Stimulated activated CD4-positive, alpha-beta T cell treated with anti-CD3 and anti-CD28 coated beads, TNF-alpha, amount 100 ng/mL, for 1 hour (primary cell): ENCODE measurements at regions not wholly inside any gene's neighbourhood (a gene's known extent, or its start where the extent isn't known, plus 50 kb on each side); places are given as distances from the start of the nearest gene placed in this dataset.

ENCODE experiments used
- DNase-seq, 3 donors: peaks; one replicate each; pipeline ENCODE4 v3.0.0-alpha.2; 2020; ENCODE audit warnings: low read depth in 3 of 3, low spot score in 1 of 3

DNA sequence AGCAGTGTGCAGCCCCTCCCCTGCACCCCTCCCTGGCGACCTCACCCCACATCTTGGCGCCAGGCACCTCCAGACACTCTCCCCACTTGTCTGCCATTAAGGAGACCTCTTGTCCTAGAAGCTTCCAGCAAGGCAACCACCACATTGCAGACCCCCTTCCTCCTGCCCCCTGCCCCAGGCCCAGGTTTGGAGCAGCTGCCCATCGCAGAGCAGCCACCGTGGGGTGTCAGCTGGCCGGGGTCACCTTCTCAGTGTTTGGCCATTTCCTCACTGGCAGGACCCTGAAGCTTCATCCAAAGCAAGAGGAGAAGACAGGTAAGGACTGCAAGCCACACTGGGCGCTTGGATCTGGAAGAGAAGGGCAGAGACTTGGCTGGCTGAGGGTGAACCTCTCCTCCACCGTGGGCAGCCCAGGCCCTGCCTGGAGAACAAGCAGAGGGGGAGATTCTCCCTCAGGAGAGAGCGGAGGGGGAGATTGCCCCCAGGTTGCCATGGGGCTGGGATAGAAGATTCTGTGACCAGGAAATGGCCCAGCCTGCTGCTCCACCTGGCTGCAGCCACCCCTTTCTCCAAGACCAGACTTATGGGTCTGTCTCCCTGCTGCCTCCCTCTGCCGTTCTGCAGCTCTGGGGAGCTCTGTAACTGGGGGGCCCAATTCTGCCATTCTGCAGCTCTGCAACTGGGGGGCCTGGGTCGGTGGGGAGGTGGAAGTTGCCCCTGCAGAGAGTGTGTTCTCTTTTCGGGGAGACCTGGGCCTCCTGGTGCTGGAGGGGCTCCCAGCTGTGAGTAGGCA lies 72.9 kb upstream of the C14orf180 start:
- DNase-seq, result no peak

DNA sequence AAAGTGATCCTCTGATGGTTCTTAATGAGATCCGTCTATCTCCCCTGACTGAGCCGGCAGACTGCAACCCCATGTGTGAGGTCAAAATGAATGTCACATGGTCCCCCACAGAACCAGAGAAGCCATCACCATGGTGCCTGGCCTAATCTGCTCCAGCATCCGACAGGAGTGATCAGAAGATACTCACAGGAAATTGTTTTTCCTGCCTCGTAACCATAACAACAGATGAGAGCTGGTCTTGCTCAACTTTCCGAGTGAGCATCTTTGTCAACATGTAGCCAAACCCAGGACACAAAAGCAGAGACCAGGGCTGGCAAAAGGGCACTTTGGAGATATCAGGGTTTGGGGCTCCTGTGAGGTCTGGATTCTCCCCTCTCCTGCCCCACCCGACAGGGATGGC lies 72.1 kb upstream of the C14orf180 start:
- no peak for DNase-seq

- DNase-seq, result no peak
Measured at GRCh38 chr14:104509673-104510072, 69.9 kb upstream of the C14orf180 start.

- no peak for DNase-seq
Measured at GRCh38 chr14:104510216-104510615, 69.3 kb upstream of the C14orf180 start.

- DNase-seq, result no peak
Measured at GRCh38 chr14:104510794-104511611, 68.6 kb upstream of the C14orf180 start.

GRCh38 chr14:104512061-104512460 lies 67.5 kb upstream of the C14orf180 start:
- DNase-seq, result no peak

GRCh38 chr14:104512771-104513640 lies 66.6 kb upstream of the C14orf180 start:
- DNase-seq, result no peak

DNA sequence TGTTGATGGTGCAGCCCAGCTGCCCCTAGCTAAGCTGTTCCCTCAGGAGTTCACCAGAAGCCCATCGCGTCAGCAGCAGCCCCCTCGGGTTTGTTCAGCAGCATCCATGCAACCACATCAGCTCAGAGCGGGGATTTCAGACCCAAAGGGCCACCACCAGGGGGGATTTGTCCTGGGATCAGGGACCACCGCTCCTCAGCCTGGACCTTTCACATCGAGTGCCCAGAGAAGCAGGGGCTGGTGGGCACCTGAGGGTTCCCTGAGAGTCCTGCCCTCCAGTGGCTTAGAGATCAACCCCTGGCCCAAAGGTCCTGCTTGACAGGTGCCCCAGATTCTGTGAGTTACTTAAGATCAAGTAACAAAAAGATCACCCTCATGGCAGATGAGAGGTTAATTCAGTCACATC lies 65.9 kb upstream of the C14orf180 start:
- no peak for DNase-seq

DNA sequence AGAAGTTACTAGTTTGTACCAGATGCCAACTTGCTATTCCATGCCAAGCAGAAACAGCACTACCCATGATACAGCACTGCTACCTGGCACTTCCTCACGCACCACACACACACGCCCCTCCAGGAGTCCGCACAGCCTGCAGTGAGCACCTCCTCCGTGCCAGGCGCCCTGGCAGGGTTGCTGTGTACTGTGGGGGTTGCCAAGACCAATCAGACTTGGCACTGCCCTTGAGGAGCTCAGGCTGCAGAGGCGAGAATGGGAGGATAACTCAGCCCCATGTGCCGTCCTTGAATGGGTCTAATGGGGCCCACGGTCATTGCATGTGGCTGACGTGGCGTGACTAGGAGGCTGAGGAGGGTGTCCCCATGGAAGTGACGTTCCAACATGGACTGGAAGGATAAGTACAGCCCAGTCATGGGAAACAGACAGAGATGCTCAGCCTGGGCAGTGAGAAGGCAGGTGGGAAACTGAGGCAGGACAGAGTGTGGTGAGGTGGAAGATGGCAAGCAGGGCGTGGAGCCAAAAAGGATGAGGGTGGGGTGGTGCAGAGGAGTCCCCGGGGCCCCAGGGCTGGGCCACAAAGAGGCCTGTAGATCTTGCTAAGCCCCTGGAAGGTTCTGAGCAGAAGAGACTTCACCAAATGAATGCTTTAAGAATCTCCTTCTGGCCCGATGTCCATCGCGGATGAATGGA lies 65.3 kb upstream of the C14orf180 start:
- DNase-seq, result no peak

DNA sequence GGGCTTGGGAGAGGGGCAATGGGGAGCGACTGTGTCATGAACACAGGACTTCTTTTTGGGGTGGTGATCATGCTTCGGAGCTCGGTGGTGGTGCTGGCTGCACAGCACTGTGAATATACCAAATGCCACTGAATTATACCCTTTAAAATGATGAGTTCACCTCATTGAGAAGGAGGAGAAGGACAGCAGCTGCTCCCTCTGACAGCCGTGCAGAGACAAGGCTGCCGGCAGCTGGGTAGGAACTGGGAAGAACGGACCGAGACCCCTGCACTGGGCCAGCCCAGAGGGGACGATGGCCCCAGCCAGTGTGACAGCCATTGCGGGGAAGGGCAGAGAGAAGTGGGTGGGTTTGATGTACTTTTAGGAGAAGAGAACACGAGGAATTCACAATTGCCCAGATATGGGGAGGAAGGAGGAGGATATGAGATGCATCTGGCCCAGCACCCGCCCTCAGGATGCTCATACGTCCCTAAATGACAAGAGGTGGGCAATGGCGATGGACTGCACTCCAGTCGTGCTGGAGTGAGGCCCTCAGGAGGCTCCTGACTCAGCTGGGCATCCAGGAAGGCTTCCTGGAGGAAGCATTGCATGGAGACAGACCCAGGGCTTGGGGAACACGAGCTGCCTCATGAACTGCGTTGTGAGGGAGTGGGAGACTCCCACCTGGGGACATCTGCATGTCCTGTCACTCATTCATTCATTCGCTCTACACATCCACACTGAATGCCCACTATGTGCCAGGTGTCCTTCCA lies 64.3 kb upstream of the C14orf180 start:
- DNase-seq, result no peak

DNA sequence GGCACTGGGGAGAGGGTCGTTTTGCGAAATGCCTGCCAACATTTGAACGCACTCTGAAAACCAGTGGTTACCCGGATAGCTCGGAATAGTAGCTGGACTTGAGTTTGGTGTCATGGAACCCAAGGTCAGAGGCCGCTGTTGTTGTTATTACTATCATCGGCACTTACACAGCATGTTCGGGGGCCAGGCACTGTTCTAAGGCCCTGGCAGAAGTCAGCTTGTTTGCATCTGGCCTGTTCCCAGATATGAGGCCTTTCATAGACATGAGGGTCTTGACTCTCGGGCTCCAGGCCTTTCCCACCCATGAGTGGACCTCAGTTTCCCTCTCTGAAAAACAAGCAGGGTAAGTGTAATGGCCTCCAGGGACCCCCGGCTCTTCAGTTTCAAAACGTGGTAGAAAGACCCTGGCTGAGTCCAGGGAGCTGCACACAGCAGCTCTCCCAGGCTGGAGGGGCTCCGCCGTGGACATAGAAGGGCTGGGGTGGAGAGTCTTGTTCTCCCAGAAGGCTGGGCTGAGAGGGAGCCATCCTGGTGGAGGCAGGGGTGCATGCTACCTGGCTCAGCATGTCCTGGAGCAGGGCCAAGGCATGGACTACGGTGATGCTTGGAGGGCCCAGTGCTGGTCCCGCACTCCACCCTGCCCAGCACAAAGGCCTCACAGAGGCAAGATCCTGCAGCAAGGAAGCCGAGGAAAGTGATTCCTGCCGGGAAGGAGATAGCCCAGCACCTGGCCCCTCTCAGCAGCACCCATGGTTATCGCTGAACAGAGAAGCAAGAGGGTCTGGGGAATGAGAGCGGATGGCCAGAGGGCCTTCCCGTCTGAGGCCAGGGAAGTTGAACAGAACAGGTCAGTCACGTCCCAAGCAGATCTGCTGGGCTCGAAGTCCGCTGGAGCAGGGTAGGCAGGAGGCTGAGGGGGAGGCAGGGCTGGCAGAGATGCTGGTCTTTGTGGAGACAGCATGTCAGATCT lies 63.5 kb upstream of the C14orf180 start:
- DNase-seq, result no peak

DNA sequence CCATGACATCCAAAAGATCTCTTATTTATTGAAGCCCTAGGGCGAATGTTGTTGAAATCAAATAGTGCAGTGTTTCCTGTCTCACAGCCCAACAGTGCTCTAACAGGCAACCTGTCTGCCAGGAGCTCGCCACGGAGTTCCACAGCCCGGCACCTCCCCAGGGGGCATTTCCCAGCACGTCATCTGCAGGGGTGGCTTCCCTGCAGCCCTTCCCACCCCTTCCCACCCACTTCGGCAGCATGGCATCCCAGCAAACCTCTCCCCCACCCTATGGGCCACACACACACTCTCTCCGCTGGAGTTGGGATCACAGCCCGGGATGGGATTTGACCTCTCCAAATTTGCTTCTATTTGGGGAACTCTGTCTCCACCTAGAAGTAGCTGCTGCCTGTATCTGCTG lies 62.7 kb upstream of the C14orf180 start:
- no peak for DNase-seq

GRCh38 chr14:104517426-104517825 lies 62.1 kb upstream of the C14orf180 start:
- DNase-seq, result no peak

GRCh38 chr14:104517867-104518266 lies 61.7 kb upstream of the C14orf180 start:
- DNase-seq, result no peak

DNA sequence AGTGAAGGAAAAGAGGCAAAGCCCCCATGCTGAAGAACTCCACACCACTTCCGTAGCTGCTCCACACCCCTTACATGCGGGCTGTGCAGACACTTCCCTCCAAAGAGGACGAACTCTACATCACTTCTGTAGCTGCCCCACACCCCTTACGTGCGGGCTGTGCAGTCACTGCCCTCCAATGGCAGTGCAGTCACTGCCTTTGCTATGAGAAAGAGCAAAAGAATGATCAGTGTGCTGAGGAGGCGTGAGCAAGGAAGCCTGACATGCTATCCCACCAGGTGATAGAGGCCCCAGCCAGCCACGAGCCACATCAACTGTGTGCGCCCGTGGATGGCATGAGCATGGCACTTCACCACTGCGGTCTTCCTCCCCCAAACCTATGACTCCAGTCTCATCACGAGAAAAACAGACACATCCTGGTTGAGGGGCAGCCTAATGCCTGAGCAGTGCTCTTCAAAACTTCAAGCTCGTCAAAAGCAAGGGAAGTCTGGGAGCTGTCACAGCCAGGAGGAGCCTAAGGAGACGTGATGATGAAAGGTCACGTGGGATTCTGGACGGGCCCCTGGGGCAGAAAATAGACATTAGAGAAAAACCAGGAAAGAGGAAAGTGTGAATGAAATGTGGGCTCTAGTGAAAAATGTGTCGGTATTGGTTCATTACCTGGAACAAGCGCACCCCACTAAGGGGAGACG lies 60.8 kb upstream of the C14orf180 start:
- DNase-seq, result no peak

DNA sequence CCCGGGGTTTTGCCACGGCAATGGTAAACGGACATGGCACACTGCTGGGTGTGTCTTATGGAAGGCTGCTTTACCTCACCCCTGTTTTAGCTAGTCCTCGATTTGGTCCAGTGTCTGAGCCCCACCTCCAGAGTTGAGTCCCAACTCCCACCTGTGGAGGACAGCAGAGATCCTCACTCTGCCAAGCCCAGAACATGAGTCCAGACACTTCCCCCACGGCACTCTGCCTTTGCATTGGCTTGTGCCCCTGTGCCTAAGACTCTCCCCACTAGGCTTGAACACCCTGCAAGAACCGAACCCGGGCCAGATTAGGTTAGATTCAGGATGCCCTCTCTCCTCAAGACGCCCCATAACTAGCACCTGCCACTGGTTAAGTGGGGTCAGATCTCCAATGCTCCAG lies 59.8 kb upstream of the C14orf180 start:
- DNase-seq, result no peak

DNA sequence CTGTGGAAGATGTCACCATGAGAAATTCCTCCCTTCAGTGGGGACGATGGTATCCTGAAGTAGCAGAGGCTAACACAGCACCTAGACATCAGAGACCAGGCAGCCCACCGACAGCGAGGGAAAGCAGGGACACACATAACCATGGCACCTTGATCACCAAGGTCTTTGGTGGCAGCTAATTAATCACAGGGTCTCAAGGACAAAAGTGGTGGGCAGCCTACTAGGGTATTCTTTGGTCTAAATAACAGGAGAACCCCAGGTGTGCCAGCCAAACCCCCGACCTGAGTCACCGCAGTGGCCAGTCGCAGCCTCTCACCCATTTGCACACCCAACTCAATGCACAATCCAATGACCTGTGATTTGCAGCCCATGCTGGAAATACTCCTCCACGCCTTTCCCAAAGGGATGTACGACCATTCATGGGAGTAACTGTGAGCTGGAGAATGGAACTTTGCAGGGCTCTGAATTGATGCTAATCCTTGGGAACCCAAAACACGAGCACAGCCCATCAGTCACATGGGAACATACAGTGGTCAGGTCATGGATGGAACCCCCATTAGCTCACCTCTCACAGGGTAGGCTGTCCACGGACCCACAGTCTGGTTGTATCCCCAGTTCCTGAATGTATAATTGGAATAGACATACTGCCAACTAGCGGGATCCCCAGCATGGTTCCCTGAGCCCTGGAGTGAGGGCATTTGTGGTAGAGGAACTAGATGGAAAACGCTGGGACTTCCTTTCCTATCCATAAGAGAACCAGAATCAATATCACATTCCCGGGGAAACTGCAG lies 58.7 kb upstream of the C14orf180 start:
- no peak for DNase-seq
